HCT116 (cell line): ENCODE measurements at regions not wholly inside any gene's neighbourhood (a gene's known extent, or its start where the extent isn't known, plus 50 kb on each side); places are given as distances from the start of the nearest gene placed in this dataset.

ENCODE experiments used
- ATAC-seq: fragments of 200-7000 bp; cut with Tn5 transposase; 2 replicates; pipeline ENCODE4 v1.9.1; 2020; ENCODE audit warnings: mild to moderate bottlenecking, moderate library complexity
- BruUV-seq: library from RNA; stranded (reverse); fragments of 400-500 nt; replicated peaks from 2 replicates; lab custom pipeline; 2021; lab: Mats Ljungman, UMichigan
- CTCF ChIA-PET: fragments of 300-600 bp; sonication (Branson Sonifier 250); formaldehyde crosslinking; loops from one replicate; lab custom pipeline; 2021; ENCODE audit warnings: antibody characterized with exemption; lab: Charles Lee
- POLR2A ChIA-PET: fragments of 300-600, 350-600 bp; sonication (Branson Sonifier 250); formaldehyde crosslinking; loops from one replicate; lab custom pipeline; 2021; ENCODE audit warnings: antibody characterized with exemption; lab: Charles Lee
- RAD21 ChIA-PET, 2 experiments: fragments of 300-600 bp; sonication (Branson Sonifier 250); formaldehyde crosslinking; loops; one replicate each; lab custom pipeline; 2023; ENCODE audit warnings: low total read pairs in 2 of 2; ENCODE audit not compliant: uncharacterized antibody in 2 of 2, unreplicated experiment in 2 of 2, low non-redundant PET in 1 of 2; lab: Charles Lee
- DNase-seq: peaks from one replicate; pipeline ENCODE4 v3.0.0-alpha.2; 2010; ENCODE audit warnings: low read depth, low spot score
- H2AFZ ChIP-seq: fragments of 200-600 bp; shearing (Covaris generic), sonication (generic); 2 replicates; pipeline ENCODE4 v1.6.1; 2017; ENCODE audit warnings: low read depth, mixed run types, mixed read lengths, antibody characterized with exemption, low read length; ENCODE audit not compliant: poor library complexity, severe bottlenecking
- H3K27ac ChIP-seq: 2 replicates; pipeline ENCODE4 v1.5.1; 2012; ENCODE audit warnings: low read depth, low read length
- H3K27me3 ChIP-seq: fragments of 200-600 bp; sonication (generic); 2 replicates; pipeline ENCODE4 v1.6.1; 2016; ENCODE audit warnings: mixed run types, low read length, mixed read lengths; ENCODE audit not compliant: insufficient read depth
- H3K36me3 ChIP-seq, 2 experiments: fragments of 200-500 bp in 1 of 2; fragments of 200-600 bp in 1 of 2; sonication (Bioruptor generic) in 1 of 2; sonication (generic) in 1 of 2; 2 replicates each; pipeline versions ENCODE4 v1.5.1 to v1.6.1; 2014 to 2016; ENCODE audit warnings: low read length in 2 of 2, inconsistent platforms in 1 of 2, mixed read lengths in 1 of 2, mixed run types in 1 of 2; ENCODE audit not compliant: insufficient read depth in 2 of 2, control insufficient read depth in 1 of 2
- H3K4me1 ChIP-seq, 2 experiments: fragments of 200-600 bp in 1 of 2; sonication (generic) in 1 of 2; 2 replicates each; pipeline versions ENCODE4 v1.5.1 to v1.6.1; 2012 to 2017; ENCODE audit warnings: low read length in 2 of 2, inconsistent platforms in 1 of 2, mild to moderate bottlenecking in 1 of 2, mixed read lengths in 1 of 2, mixed run types in 1 of 2, moderate library complexity in 1 of 2; ENCODE audit not compliant: insufficient read depth in 2 of 2, control insufficient read depth in 1 of 2
- H3K4me2 ChIP-seq: fragments of 200-600 bp; sonication (generic); 2 replicates; pipeline ENCODE4 v1.6.1; 2017; ENCODE audit warnings: mixed run types, low read length, mixed read lengths
- H3K4me3 ChIP-seq, 2 experiments: fragments of 200-600 bp in 1 of 2; sonication (generic) in 1 of 2; replicated peaks in 1 of 2; 2 replicates each; pipeline ENCODE4 v1.5.1; 2011 to 2016; ENCODE audit warnings: low read length in 2 of 2, control low read depth in 1 of 2, low read depth in 1 of 2, mild to moderate bottlenecking in 1 of 2, mixed read lengths in 1 of 2, mixed run types in 1 of 2
- H3K79me2 ChIP-seq: fragments of 200-600 bp; sonication (generic); 2 replicates; pipeline ENCODE4 v1.6.1; 2017; ENCODE audit warnings: mild to moderate bottlenecking, mixed run types, low read length, moderate library complexity, mixed read lengths; ENCODE audit not compliant: insufficient read depth
- H3K9ac ChIP-seq: fragments of 200-600 bp; sonication (generic); 2 replicates; pipeline ENCODE4 v1.6.1; 2016; ENCODE audit warnings: low read length, mixed read lengths
- H3K9me2 ChIP-seq: fragments of 200-600 bp; sonication (generic), shearing (Covaris generic); 2 replicates; pipeline ENCODE4 v1.6.1; 2017; ENCODE audit warnings: mixed run types, mild to moderate bottlenecking, moderate library complexity; ENCODE audit not compliant: insufficient read depth
- H3K9me3 ChIP-seq, 2 experiments: fragments of 200-500 bp in 1 of 2; fragments of 200-600 bp in 1 of 2; sonication (Bioruptor generic) in 1 of 2; sonication (generic) in 1 of 2; 2 replicates each; pipeline ENCODE4 v1.6.1; 2014 to 2017; ENCODE audit warnings: low read length in 2 of 2, mixed read lengths in 2 of 2, inconsistent platforms in 1 of 2, low read depth in 1 of 2, mild to moderate bottlenecking in 1 of 2, mixed run types in 1 of 2, moderate library complexity in 1 of 2; ENCODE audit not compliant: control insufficient read depth in 1 of 2, insufficient read depth in 1 of 2
- H4K20me1 ChIP-seq: fragments of 200-600 bp; sonication (generic), shearing (Covaris generic); 2 replicates; pipeline ENCODE4 v1.6.1; 2017; ENCODE audit warnings: mixed run types, mild to moderate bottlenecking, moderate library complexity; ENCODE audit not compliant: insufficient read depth
- CEBPB ChIP-seq: IDR thresholded peaks from 2 replicates; pipeline ENCODE4 v1.6.1; 2012; ENCODE audit warnings: low read depth
- ELF1 ChIP-seq: IDR thresholded peaks from 2 replicates; pipeline ENCODE4 v1.6.1; 2012; ENCODE audit warnings: low read depth, borderline replicate concordance
- EZH2 ChIP-seq: fragments of 200-600 bp; sonication (generic); IDR thresholded peaks from 2 replicates; pipeline ENCODE4 v1.6.1; 2017; ENCODE audit warnings: antibody characterized with exemption, mixed run types
- EZH2phosphoT487 ChIP-seq: fragments of 200-600 bp; IDR thresholded peaks from 2 replicates; pipeline ENCODE4 v1.6.1; 2018; ENCODE audit warnings: antibody characterized with exemption, borderline replicate concordance
- JUND ChIP-seq: IDR thresholded peaks from 2 replicates; pipeline ENCODE4 v1.6.1; 2012
- POLR2AphosphoS5 ChIP-seq: IDR thresholded peaks from 2 replicates; pipeline ENCODE4 v1.6.1; 2011; ENCODE audit warnings: mild to moderate bottlenecking, low read depth, low read length, moderate library complexity
- SP1 ChIP-seq: IDR thresholded peaks from 2 replicates; pipeline ENCODE4 v1.6.1; 2012; ENCODE audit warnings: low read depth
- YY1 ChIP-seq: IDR thresholded peaks from 2 replicates; pipeline ENCODE4 v1.6.1; 2011; ENCODE audit warnings: low read length, low read depth, moderate library complexity, mild to moderate bottlenecking; ENCODE audit not compliant: insufficient replicate concordance; ENCODE audit errors: extremely low read depth
- ZNF274 ChIP-seq: fragments of 200-500 bp; sonication (Bioruptor generic); IDR thresholded peaks from 2 replicates; pipeline ENCODE4 v1.6.1; 2014; ENCODE audit warnings: mild to moderate bottlenecking, low read depth, low read length, inconsistent platforms
- intact Hi-C: fragments of 100-400 bp; cut with micrococcal nuclease; formaldehyde crosslinking; loops from 2 replicates; pipeline ENCODE4 v1.10.0; 2022
- TF ChIP-seq, protein P1 (sequence below), 3 experiments: fragments of 200-600 bp in 1 of 3; sonication (generic) in 1 of 3; IDR thresholded peaks in 2 of 3; conservative IDR thresholded peaks in 1 of 3; 2 replicates each; pipeline ENCODE4 v1.5.1; 2012 to 2017; ENCODE audit warnings: low read depth in 2 of 3, low read length in 2 of 3, antibody characterized with exemption in 1 of 3, borderline replicate concordance in 1 of 3, control low read depth in 1 of 3, mild to moderate bottlenecking in 1 of 3, mixed read lengths in 1 of 3, mixed run types in 1 of 3, moderate library complexity in 1 of 3; ENCODE audit not compliant: insufficient read depth in 1 of 3
- TF ChIP-seq, protein P2 (sequence below): IDR thresholded peaks from 2 replicates; pipeline ENCODE4 v1.6.1; 2011; ENCODE audit warnings: mild to moderate bottlenecking, low read length, moderate library complexity; ENCODE audit not compliant: insufficient replicate concordance; ENCODE audit errors: extremely low read depth

DNA sequence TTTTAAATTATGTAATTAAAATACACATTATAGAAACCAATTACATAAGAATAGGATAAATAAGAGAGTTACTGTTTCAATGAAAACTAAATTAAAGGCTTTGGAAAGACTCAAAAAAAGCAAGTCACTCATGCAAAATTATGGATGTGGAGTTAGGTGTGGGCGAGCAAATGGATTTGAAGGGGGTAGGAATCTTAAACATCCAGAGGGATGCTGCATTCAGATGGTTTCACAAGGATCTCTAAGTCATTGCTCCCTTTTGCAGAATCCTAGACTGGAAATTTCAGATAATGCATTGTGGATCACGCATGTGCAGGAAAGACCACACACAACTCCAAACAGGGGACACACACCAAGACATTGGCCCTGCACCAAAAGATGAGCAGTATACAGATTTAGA lies 57.5 kb downstream of the DRD1 start:
- 0 out of 2 replicates have a peak, but pooled peaks cover 4% of the 10 kb centered on the region for H3K27me3 ChIP-seq
- RAD21 ChIA-PET: no interaction called here
- no peak overlapping the region for H3K4me2 ChIP-seq
- peaks cover 8 to 33% of the 10 kb centered on the region in 2 experiments for H3K4me1 ChIP-seq
- H3K36me3 ChIP-seq: no peaks in the 10 kb centered on the region
- H3K9me3 ChIP-seq: no peaks in the 10 kb centered on the region
- TF ChIP-seq SP1: no peak
- TF ChIP-seq CEBPB: no peak
- TF ChIP-seq, protein P1, sequence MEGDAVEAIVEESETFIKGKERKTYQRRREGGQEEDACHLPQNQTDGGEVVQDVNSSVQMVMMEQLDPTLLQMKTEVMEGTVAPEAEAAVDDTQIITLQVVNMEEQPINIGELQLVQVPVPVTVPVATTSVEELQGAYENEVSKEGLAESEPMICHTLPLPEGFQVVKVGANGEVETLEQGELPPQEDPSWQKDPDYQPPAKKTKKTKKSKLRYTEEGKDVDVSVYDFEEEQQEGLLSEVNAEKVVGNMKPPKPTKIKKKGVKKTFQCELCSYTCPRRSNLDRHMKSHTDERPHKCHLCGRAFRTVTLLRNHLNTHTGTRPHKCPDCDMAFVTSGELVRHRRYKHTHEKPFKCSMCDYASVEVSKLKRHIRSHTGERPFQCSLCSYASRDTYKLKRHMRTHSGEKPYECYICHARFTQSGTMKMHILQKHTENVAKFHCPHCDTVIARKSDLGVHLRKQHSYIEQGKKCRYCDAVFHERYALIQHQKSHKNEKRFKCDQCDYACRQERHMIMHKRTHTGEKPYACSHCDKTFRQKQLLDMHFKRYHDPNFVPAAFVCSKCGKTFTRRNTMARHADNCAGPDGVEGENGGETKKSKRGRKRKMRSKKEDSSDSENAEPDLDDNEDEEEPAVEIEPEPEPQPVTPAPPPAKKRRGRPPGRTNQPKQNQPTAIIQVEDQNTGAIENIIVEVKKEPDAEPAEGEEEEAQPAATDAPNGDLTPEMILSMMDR (IDR thresholded peaks at IDR 0.05 in 2 of 3, conservative IDR thresholded peaks at IDR 0.05 in 1 of 3; ENCODE audit: borderline replicate concordance in 1 of 3, insufficient read depth in 1 of 3, low read depth in 2 of 3, low read length in 2 of 3): no peak
- TF ChIP-seq EZH2: no peak
- no peak for TF ChIP-seq YY1
- TF ChIP-seq ZNF274: no peak
- no peak for TF ChIP-seq JUND
- no peak for TF ChIP-seq POLR2AphosphoS5
- no peak for TF ChIP-seq EZH2phosphoT487
- TF ChIP-seq, protein P2, sequence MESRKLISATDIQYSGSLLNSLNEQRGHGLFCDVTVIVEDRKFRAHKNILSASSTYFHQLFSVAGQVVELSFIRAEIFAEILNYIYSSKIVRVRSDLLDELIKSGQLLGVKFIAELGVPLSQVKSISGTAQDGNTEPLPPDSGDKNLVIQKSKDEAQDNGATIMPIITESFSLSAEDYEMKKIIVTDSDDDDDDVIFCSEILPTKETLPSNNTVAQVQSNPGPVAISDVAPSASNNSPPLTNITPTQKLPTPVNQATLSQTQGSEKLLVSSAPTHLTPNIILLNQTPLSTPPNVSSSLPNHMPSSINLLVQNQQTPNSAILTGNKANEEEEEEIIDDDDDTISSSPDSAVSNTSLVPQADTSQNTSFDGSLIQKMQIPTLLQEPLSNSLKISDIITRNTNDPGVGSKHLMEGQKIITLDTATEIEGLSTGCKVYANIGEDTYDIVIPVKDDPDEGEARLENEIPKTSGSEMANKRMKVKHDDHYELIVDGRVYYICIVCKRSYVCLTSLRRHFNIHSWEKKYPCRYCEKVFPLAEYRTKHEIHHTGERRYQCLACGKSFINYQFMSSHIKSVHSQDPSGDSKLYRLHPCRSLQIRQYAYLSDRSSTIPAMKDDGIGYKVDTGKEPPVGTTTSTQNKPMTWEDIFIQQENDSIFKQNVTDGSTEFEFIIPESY: no peak
- no peak for TF ChIP-seq ELF1
- H4K20me1 ChIP-seq: no peaks in the 10 kb centered on the region
- CTCF ChIA-PET: no interaction called here
- no peak overlapping the region for H3K27ac ChIP-seq
- H3K9me2 ChIP-seq: no peaks in the 10 kb centered on the region
- no TSS peak for BruUV-seq
- no peak overlapping the region for H2AFZ ChIP-seq
- ATAC-seq (no peak), DNase-seq (no peak)
- intact Hi-C loops: no loop called here
- no peaks in the 10 kb centered on the region for H3K79me2 ChIP-seq
- POLR2A ChIA-PET: no interaction called here
- no peak overlapping the region for H3K9ac ChIP-seq
- H3K4me3 ChIP-seq: no peak overlapping the region
